Gastroesophageal sphincter (tissue), 3 donors: ENCODE measurements at regions not wholly inside any gene's neighbourhood (a gene's known extent, or its start where the extent isn't known, plus 50 kb on each side); places are given as distances from the start of the nearest gene placed in this dataset.

ENCODE experiments used
- CTCF ChIP-seq, 4 experiments: fragments of 200-600 bp in 2 of 4; fragments of 450-650 bp in 2 of 4; sonication (generic) in 1 of 4; IDR thresholded peaks; one replicate each; pipeline ENCODE4 v1.5.1; 2017 to 2019; ENCODE audit warnings: antibody characterized with exemption in 4 of 4, mild to moderate bottlenecking in 2 of 4, moderate library complexity in 2 of 4
- POLR2A ChIP-seq, 2 donors: fragments of 450-650 bp; IDR thresholded peaks; one replicate each; pipeline ENCODE4 v1.6.1; 2017; ENCODE audit warnings: antibody characterized with exemption in 2 of 2, mild to moderate bottlenecking in 2 of 2, moderate library complexity in 1 of 2

- TF ChIP-seq POLR2A (IDR thresholded peaks at IDR 0.05) (no peak), CTCF (IDR thresholded peaks at IDR 0.05) (no peak)
Observed at GRCh38 chr10:56258991-56259390, 102.1 kb downstream of the ZWINT start.
